ENCODE measurements at regions not wholly inside any gene's neighbourhood (a gene's known extent, or its start where the extent isn't known, plus 50 kb on each side); places are given as distances from the start of the nearest gene placed in this dataset.

GRCh38 chr4:35739308-35739707 lies 505.0 kb downstream of the ARAP2 start:
- no peaks in the 10 kb centered on the region for H3K4me1 ChIP-seq
- 83 to 88% methylated on average over 3 of the region's 3 CpGs for WGBS, 2 donors
- TF ChIP-seq POLR2A (IDR thresholded peaks at IDR 0.05): no peak
- no peak for TF ChIP-seq CTCF (IDR thresholded peaks at IDR 0.05)
- TF ChIP-seq EP300 (IDR thresholded peaks at IDR 0.05): no peak
- DNase-seq (ENCODE audit: low spot score in 2 of 2): no peak
- no peak overlapping the region for H3K27ac ChIP-seq
- H3K27me3 ChIP-seq: no peaks in the 10 kb centered on the region
- H3K9me3 ChIP-seq: no peaks in the 10 kb centered on the region
- H3K4me3 ChIP-seq: no peak overlapping the region
- H3K36me3 ChIP-seq: no peaks in the 10 kb centered on the region

- Histone ChIP-seq H3K27ac (no peak overlapping the region), H3K9me3 (no peaks in the 10 kb centered on the region), H3K4me3 (no peak overlapping the region), H3K27me3 (no peaks in the 10 kb centered on the region), H3K36me3 (no peaks in the 10 kb centered on the region), H3K4me1 (no peaks in the 10 kb centered on the region)
- DNase-seq (ENCODE audit: low spot score in 2 of 2): no peak
- TF ChIP-seq POLR2A (IDR thresholded peaks at IDR 0.05) (no peak), EP300 (IDR thresholded peaks at IDR 0.05) (no peak), CTCF (IDR thresholded peaks at IDR 0.05) (no peak)
Measured at GRCh38 chr4:35754047-35754446, 490.3 kb downstream of the ARAP2 start.

GRCh38 chr4:35757836-35758235 lies 486.5 kb downstream of the ARAP2 start:
- Histone ChIP-seq H3K27me3 (no peaks in the 10 kb centered on the region), H3K9me3 (no peaks in the 10 kb centered on the region), H3K36me3 (no peaks in the 10 kb centered on the region), H3K27ac (no peak overlapping the region), H3K4me3 (no peak overlapping the region), H3K4me1 (no peaks in the 10 kb centered on the region)
- no peak for TF ChIP-seq EP300 (IDR thresholded peaks at IDR 0.05)
- WGBS, 2 donors: 68 to 73% methylated on average over 1 of the region's 1 CpG
- no peak for DNase-seq (ENCODE audit: low spot score in 2 of 2)

- Histone ChIP-seq H3K27ac (no peak overlapping the region), H3K4me3 (no peak overlapping the region), H3K36me3 (no peaks in the 10 kb centered on the region), H3K4me1 (no peaks in the 10 kb centered on the region), H3K27me3 (no peaks in the 10 kb centered on the region), H3K9me3 (no peaks in the 10 kb centered on the region)
- DNase-seq (ENCODE audit: low spot score in 2 of 2): no peak
- TF ChIP-seq CTCF (IDR thresholded peaks at IDR 0.05): no peak
- TF ChIP-seq EP300 (IDR thresholded peaks at IDR 0.05): no peak
- no peak for TF ChIP-seq POLR2A (IDR thresholded peaks at IDR 0.05)
- 45 to 53% methylated on average over 4 of the region's 4 CpGs for WGBS, 2 donors
Measured at GRCh38 chr4:35760807-35761206, 483.5 kb downstream of the ARAP2 start.

- DNase-seq (ENCODE audit: low spot score in 2 of 2): no peak
- 52 to 60% methylated on average over 2 of the region's 2 CpGs for WGBS, 2 donors
- H3K9me3 ChIP-seq: no peaks in the 10 kb centered on the region
- no peak overlapping the region for H3K27ac ChIP-seq
- no peaks in the 10 kb centered on the region for H3K27me3 ChIP-seq
- H3K36me3 ChIP-seq: no peaks in the 10 kb centered on the region
- TF ChIP-seq CTCF (IDR thresholded peaks at IDR 0.05): no peak
- no peak for TF ChIP-seq EP300 (IDR thresholded peaks at IDR 0.05)
- no peak for TF ChIP-seq POLR2A (IDR thresholded peaks at IDR 0.05)
- no peak overlapping the region for H3K4me3 ChIP-seq
- H3K4me1 ChIP-seq: no peaks in the 10 kb centered on the region
Measured at GRCh38 chr4:35771571-35771970, 472.7 kb downstream of the ARAP2 start.

GRCh38 chr4:35772291-35772690 lies 472.0 kb downstream of the ARAP2 start:
- no peak overlapping the region for H3K27ac ChIP-seq
- 89 to 91% methylated on average over 2 of the region's 2 CpGs for WGBS, 2 donors

More at GRCh38 chr4:35772291-35772690, 472.0 kb downstream of the ARAP2 start:
- Histone ChIP-seq H3K9me3 (no peaks in the 10 kb centered on the region), H3K27me3 (no peaks in the 10 kb centered on the region), H3K4me1 (no peaks in the 10 kb centered on the region), H3K36me3 (no peaks in the 10 kb centered on the region), H3K4me3 (no peak overlapping the region)
- DNase-seq (ENCODE audit: low spot score in 2 of 2): no peak
- no peak for TF ChIP-seq EP300 (IDR thresholded peaks at IDR 0.05)
- TF ChIP-seq POLR2A (IDR thresholded peaks at IDR 0.05): no peak
- TF ChIP-seq CTCF (IDR thresholded peaks at IDR 0.05): no peak
